ENCODE measurements at regions not wholly inside any gene's neighbourhood (a gene's known extent, or its start where the extent isn't known, plus 50 kb on each side); places are given as distances from the start of the nearest gene placed in this dataset.

GRCh38 chr2:217636578-217636977 lies 366.2 kb downstream of the TNS1 start:
- no peak overlapping the region for H3K4me3 ChIP-seq (ENCODE audit: low read depth in 2 of 2, low read length in 2 of 2)
- TF ChIP-seq REST (IDR thresholded peaks at IDR 0.05; ENCODE audit: insufficient read depth in 1 of 2, low read depth in 2 of 2, low read length in 1 of 2) (no peak), SIN3A (IDR thresholded peaks at IDR 0.05; ENCODE audit: borderline replicate concordance, insufficient read depth, low read depth, low read length) (no peak), TCF7L2 (IDR thresholded peaks at IDR 0.05; ENCODE audit: low read depth, low read length) (no peak), POLR2AphosphoS5 (IDR thresholded peaks at IDR 0.05; ENCODE audit: low read depth, low read length) (no peak), CTCF (IDR thresholded peaks at IDR 0.05) (no peak)
- no peaks in the 10 kb centered on the region for H3K36me3 ChIP-seq (ENCODE audit: control insufficient read depth, insufficient read depth, low read length)
- no peak for DNase-seq (ENCODE audit: low read depth, low spot score)
- no peak for ATAC-seq
- ChIA-PET CTCF (no interaction called here), POLR2A (no interaction called here)
- H3K27ac ChIP-seq (ENCODE audit: low read length): no peak overlapping the region
- intact Hi-C loops (cut with micrococcal nuclease; ENCODE audit: unreplicated experiment) (no loop called here), in situ Hi-C loops (cut with HindIII; ENCODE audit: low pct_unique_long_range_greater_than_20kb, low sequenced_read_pairs) (no loop called here)
- H3K4me1 ChIP-seq (ENCODE audit: control insufficient read depth, insufficient read depth, low read length): no peaks in the 10 kb centered on the region
- H3K27me3 ChIP-seq (ENCODE audit: control insufficient read depth, insufficient read depth, low read length): peaks cover 3% of the 10 kb centered on the region; the same call in 1 of the 2 replicates
- BruUV-seq (replicated peaks): no TSS peak
- no peaks in the 10 kb centered on the region for H3K9me3 ChIP-seq (ENCODE audit: control insufficient read depth, insufficient read depth, low read depth, low read length)

GRCh38 chr2:217634871-217635270 lies 367.9 kb downstream of the TNS1 start:
- H3K4me1 ChIP-seq (ENCODE audit: control insufficient read depth, insufficient read depth, low read length): no peaks in the 10 kb centered on the region
- H3K4me3 ChIP-seq (ENCODE audit: low read depth in 2 of 2, low read length in 2 of 2): no peak overlapping the region
- DNase-seq (ENCODE audit: low read depth, low spot score) (no peak), ATAC-seq (no peak)
- no peaks in the 10 kb centered on the region for H3K36me3 ChIP-seq (ENCODE audit: control insufficient read depth, insufficient read depth, low read length)
- H3K27ac ChIP-seq (ENCODE audit: low read length): no peak overlapping the region
- no peaks in the 10 kb centered on the region for H3K9me3 ChIP-seq (ENCODE audit: control insufficient read depth, insufficient read depth, low read depth, low read length)
- peaks cover 3% of the 10 kb centered on the region; the same call in 1 of the 2 replicates for H3K27me3 ChIP-seq (ENCODE audit: control insufficient read depth, insufficient read depth, low read length)
- BruUV-seq (replicated peaks): no TSS peak
- TF ChIP-seq CTCF (IDR thresholded peaks at IDR 0.05) (no peak), POLR2AphosphoS5 (IDR thresholded peaks at IDR 0.05; ENCODE audit: low read depth, low read length) (no peak), REST (IDR thresholded peaks at IDR 0.05; ENCODE audit: insufficient read depth in 1 of 2, low read depth in 2 of 2, low read length in 1 of 2) (no peak), SIN3A (IDR thresholded peaks at IDR 0.05; ENCODE audit: borderline replicate concordance, insufficient read depth, low read depth, low read length) (no peak), TCF7L2 (IDR thresholded peaks at IDR 0.05; ENCODE audit: low read depth, low read length) (no peak)
- in situ Hi-C loops (cut with HindIII; ENCODE audit: low pct_unique_long_range_greater_than_20kb, low sequenced_read_pairs) (no loop called here), intact Hi-C loops (cut with micrococcal nuclease; ENCODE audit: unreplicated experiment) (no loop called here)
- ChIA-PET CTCF (no interaction called here), POLR2A (no interaction called here)

Measured in Panc1 (cell line).